Type B pancreatic cell (in vitro differentiated cells): ENCODE measurements at regions not wholly inside any gene's neighbourhood (a gene's known extent, or its start where the extent isn't known, plus 50 kb on each side); places are given as distances from the start of the nearest gene placed in this dataset.

Source experiments
- DNase-seq: peaks from one replicate; pipeline ENCODE4 v3.0.0; 2021; ENCODE audit warnings: mixed read lengths; ENCODE audit not compliant: unreplicated experiment; ENCODE audit errors: extremely low spot score
- H3K27ac Mint-ChIP-seq: 2 replicates; pipeline ENCODE4 v1.8.0; 2021; ENCODE audit warnings: mild to moderate bottlenecking, mixed read lengths
- H3K27me3 Mint-ChIP-seq: 2 replicates; pipeline ENCODE4 v1.8.0; 2021; ENCODE audit warnings: mixed read lengths
- H3K36me3 Mint-ChIP-seq: 2 replicates; pipeline ENCODE4 v1.8.0; 2021; ENCODE audit warnings: mixed read lengths
- H3K4me1 Mint-ChIP-seq: one replicate; pipeline ENCODE4 v1.8.0; 2021; ENCODE audit warnings: mixed read lengths; ENCODE audit not compliant: unreplicated experiment
- H3K4me3 Mint-ChIP-seq: 2 replicates; pipeline ENCODE4 v1.8.0; 2021; ENCODE audit warnings: mild to moderate bottlenecking, mixed read lengths
- H3K9me3 Mint-ChIP-seq: 2 replicates; pipeline ENCODE4 v1.8.0; 2021; ENCODE audit warnings: mixed read lengths
- TF ChIP-seq, protein P1 (sequence below): fragments of 200-600 bp; sonication (generic); conservative IDR thresholded peaks from 2 replicates; pipeline ENCODE4 v1.5.0; 2021; ENCODE audit warnings: antibody characterized with exemption, mild to moderate bottlenecking

DNA sequence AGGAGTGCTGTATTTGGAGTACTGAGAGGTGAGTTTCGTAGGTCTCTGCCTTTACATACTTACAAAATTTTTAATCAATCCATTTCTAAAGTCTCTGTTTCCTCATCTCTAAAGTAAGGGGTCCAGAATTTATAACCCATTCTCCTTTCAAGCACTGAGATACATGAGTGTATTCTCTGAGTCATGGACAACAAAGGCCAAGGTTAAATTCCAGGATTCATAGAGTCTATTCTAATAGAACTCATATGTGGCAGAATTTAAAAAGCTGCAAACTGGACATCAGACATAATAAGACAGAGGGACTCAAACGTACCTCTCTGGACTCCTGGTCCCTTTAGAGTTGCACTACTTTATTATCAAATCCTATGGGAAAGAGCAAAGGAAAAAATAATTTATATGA is 112.5 kb upstream of the SLIT3 start:
- Mint-ChIP-seq H3K36me3 (no peaks in the 10 kb centered on the region), H3K27ac (no peak overlapping the region), H3K4me1 (peaks cover 8% of the 10 kb centered on the region), H3K9me3 (no peaks in the 10 kb centered on the region), H3K4me3 (no peak overlapping the region), H3K27me3 (peaks cover 7% of the 10 kb centered on the region)
- DNase-seq, result no peak
- TF ChIP-seq, protein P1, sequence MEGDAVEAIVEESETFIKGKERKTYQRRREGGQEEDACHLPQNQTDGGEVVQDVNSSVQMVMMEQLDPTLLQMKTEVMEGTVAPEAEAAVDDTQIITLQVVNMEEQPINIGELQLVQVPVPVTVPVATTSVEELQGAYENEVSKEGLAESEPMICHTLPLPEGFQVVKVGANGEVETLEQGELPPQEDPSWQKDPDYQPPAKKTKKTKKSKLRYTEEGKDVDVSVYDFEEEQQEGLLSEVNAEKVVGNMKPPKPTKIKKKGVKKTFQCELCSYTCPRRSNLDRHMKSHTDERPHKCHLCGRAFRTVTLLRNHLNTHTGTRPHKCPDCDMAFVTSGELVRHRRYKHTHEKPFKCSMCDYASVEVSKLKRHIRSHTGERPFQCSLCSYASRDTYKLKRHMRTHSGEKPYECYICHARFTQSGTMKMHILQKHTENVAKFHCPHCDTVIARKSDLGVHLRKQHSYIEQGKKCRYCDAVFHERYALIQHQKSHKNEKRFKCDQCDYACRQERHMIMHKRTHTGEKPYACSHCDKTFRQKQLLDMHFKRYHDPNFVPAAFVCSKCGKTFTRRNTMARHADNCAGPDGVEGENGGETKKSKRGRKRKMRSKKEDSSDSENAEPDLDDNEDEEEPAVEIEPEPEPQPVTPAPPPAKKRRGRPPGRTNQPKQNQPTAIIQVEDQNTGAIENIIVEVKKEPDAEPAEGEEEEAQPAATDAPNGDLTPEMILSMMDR, result no peak

DNA sequence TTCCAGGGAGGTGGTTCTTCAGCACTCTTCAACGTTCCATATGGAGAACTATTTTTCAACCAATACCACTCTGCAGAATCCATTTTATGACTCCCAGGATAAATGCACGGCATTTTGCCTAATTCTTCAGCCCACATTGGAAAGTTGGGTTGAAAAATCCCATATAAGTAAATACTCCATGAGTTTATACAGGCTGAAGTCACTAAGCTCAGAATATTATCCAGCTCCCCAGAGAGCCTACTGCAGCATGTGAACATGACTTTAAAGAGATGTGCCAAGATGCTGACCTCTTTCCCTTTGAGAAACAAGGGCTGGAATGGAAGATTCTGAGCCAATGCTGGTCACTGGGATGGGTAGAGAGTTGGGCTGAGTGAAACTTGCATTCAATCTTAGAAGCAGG is 111.9 kb upstream of the SLIT3 start:
- H3K27me3 Mint-ChIP-seq, result peaks cover 7% of the 10 kb centered on the region
- H3K4me1 Mint-ChIP-seq, result peaks cover 8% of the 10 kb centered on the region
- DNase-seq, result no peak
- no peak overlapping the region for H3K4me3 Mint-ChIP-seq
- no peak overlapping the region for H3K27ac Mint-ChIP-seq
- no peaks in the 10 kb centered on the region for H3K36me3 Mint-ChIP-seq
- TF ChIP-seq, protein P1, result no peak
- no peaks in the 10 kb centered on the region for H3K9me3 Mint-ChIP-seq

DNA sequence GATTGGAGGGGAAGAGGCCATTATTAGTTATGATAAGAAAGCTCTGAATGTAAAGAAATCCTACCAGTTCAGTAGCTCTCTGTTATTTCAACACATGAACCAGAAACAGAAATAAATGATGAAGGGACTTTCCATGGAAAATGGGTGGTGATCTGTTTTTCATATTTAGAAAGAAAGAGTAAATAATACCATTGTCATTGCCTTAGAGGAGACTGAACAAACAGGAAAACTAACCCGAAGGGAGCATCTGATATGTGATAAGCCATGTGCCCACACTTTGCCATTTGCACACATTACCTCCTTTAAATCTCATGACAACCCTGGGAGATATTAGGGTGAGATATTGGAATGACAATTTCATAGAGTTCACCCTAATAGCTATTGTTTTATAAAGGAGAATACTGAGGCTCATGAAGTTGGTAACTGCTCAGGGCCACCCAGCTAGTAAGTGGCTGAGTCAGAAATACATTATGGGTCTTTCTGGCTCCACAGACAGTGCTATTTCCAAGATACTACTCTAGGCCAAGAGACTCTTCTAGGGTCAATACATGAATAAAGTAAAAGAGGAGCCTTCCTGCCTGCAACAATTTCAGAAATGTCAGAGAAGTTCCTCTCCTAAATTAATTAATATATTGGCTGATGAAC is 111.0 kb upstream of the SLIT3 start:
- TF ChIP-seq, protein P1, result no peak
- H3K36me3 Mint-ChIP-seq, result no peaks in the 10 kb centered on the region
- H3K4me1 Mint-ChIP-seq, result peaks cover 7% of the 10 kb centered on the region
- DNase-seq, result no peak
- H3K9me3 Mint-ChIP-seq, result no peaks in the 10 kb centered on the region
- no peak overlapping the region for H3K4me3 Mint-ChIP-seq
- no peak overlapping the region for H3K27ac Mint-ChIP-seq
- peaks cover 7% of the 10 kb centered on the region for H3K27me3 Mint-ChIP-seq

DNA sequence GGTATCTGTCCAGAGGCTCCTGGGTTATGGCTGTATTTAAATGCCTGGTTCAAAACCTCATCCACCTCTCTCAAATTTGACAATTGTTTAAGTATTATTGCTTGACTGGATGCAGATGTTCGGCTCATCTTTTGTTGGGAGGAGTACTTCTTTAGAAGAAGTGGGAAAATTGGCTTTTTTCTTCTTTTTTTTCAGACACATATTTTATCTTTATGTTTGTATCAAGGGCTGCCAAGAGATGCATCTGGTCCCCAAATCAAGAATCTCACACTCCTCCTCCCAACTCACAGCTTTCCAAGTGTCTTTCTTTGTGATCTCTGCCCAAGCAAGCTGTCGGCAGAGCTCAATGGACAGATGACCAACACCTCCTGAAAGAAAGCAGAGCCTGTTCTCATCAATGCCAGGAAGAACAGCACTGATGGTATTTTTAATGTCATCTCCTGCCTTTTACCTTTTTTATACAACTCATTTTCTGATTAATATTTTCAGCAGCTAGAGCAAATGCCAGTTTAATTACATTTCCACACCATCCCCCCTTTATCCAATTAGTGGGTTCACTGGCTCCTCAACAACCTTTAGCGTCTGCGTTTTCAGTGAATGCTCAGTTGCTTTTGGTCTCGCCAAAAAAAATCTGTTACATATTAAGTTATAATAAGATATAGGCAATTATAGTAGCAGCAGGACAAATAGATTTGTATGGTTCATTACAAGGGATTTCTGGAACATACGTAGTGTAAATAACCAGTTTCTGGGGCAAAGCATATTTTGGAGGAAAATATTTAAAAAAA is 110.3 kb upstream of the SLIT3 start:
- no peaks in the 10 kb centered on the region for H3K4me1 Mint-ChIP-seq

DNA sequence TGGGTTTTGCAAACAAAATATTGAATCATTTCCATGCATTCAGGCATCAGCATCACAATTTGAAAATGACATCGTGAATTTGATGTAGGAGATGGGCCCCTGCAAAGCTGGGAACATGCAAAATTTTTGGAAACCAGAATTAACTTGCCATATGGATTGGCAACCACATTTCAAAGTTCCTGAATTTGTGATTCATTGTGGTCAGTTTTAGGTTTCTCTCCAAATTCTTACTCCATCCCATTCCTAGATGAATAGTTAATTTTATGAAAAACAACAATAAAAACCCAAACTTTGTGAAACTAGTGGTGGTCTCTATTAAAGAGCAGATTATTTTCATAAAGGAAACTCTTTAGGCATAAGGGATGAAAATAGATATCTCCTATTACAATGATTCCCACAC is 107.8 kb upstream of the SLIT3 start:
- TF ChIP-seq, protein P1, result no peak
- H3K9me3 Mint-ChIP-seq, result no peaks in the 10 kb centered on the region
- DNase-seq, result no peak

More for the DNA sequence above, 110.3 kb upstream of the SLIT3 start:
- TF ChIP-seq, protein P1, result no peak
- no peaks in the 10 kb centered on the region for H3K9me3 Mint-ChIP-seq
- peaks cover 9% of the 10 kb centered on the region for H3K27me3 Mint-ChIP-seq
- H3K36me3 Mint-ChIP-seq, result no peaks in the 10 kb centered on the region
- no peak for DNase-seq
- H3K4me3 Mint-ChIP-seq, result no peak overlapping the region
- no peak overlapping the region for H3K27ac Mint-ChIP-seq

More for the DNA sequence above, 107.8 kb upstream of the SLIT3 start:
- Mint-ChIP-seq H3K36me3 (no peaks in the 10 kb centered on the region), H3K4me1 (no peaks in the 10 kb centered on the region), H3K27me3 (peaks cover 20% of the 10 kb centered on the region), H3K27ac (no peak overlapping the region), H3K4me3 (no peak overlapping the region)
